ENCODE measurements at regions not wholly inside any gene's neighbourhood (a gene's known extent, or its start where the extent isn't known, plus 50 kb on each side); places are given as distances from the start of the nearest gene placed in this dataset.

GRCh38 chr1:29811727-29812407 is 575.5 kb downstream of the PTPRU start:
- Histone ChIP-seq H4K20me1 (ENCODE audit: insufficient read depth, low read length) (no peaks in the 10 kb centered on the region), H3K27ac (ENCODE audit: extremely low read length, insufficient read depth, low read length) (no peak overlapping the region), H3K79me2 (ENCODE audit: insufficient read depth, low read length) (no peaks in the 10 kb centered on the region), H3K36me3 (replicated peaks in 1 of 2; ENCODE audit: control insufficient read depth in 1 of 2, insufficient read depth in 2 of 2, low read length in 2 of 2) (no peaks in the 10 kb centered on the region), H3K9ac (ENCODE audit: insufficient read depth, low read depth, low read length) (no peak overlapping the region), H3K27me3 (ENCODE audit: control insufficient read depth in 1 of 2, insufficient read depth in 2 of 2, low read length in 2 of 2) (peaks cover 0 to 12% of the 10 kb centered on the region in 2 experiments; a peak in 2 of 5 replicates), H3K4me1 (ENCODE audit: insufficient read depth, low read length) (no peaks in the 10 kb centered on the region), H3K4me2 (ENCODE audit: low read depth, low read length) (no peak overlapping the region), H3K9me3 (ENCODE audit: low read length) (no peaks in the 10 kb centered on the region), H2AFZ (ENCODE audit: low read length) (no peak overlapping the region), H3K4me3 (replicated peaks in 1 of 3; ENCODE audit: insufficient read depth in 1 of 3, low read depth in 2 of 3, low read length in 3 of 3) (no peak overlapping the region)
- ChIA-PET CTCF (ENCODE audit: low intra/inter-chr PET ratio, low total read pairs) (no interaction called here), POLR2A (no interaction called here)
- in situ Hi-C loops (cut with HindIII; ENCODE audit: extremely low pct_ligation_motif_present, low pct_unique_long_range_greater_than_20kb) (no loop called here), intact Hi-C loops (cut with micrococcal nuclease; ENCODE audit: unreplicated experiment) (no loop called here)
- ATAC-seq (no peak), DNase-seq (ENCODE audit: low spot score) (no peak), FAIRE-seq (no peak)
- WGBS (ENCODE audit: low lambda C conversion rate) = 51% methylated on average over 6 of the region's 10 CpGs
- no TSS peak for BruUV-seq (replicated peaks)
- no peak for TF ChIP-seq MBNL3 (CRISPR knock-in tag; conservative IDR thresholded peaks at IDR 0.05)
- no peak for TF ChIP-seq ZNF136 (CRISPR knock-in tag; IDR thresholded peaks at IDR 0.05; ENCODE audit: low read depth)
- TF ChIP-seq HINFP (CRISPR knock-in tag; IDR thresholded peaks at IDR 0.05; ENCODE audit: low read depth) = no peak
- TF ChIP-seq NCOA5 (CRISPR knock-in tag; IDR thresholded peaks at IDR 0.05) = no peak
- no peak for TF ChIP-seq ZNF619 (CRISPR knock-in tag; IDR thresholded peaks at IDR 0.05)
- no peak for TF ChIP-seq SAP130 (CRISPR knock-in tag; IDR thresholded peaks at IDR 0.05; ENCODE audit: low read depth)
- no peak for TF ChIP-seq SNAPC5 (CRISPR knock-in tag; IDR thresholded peaks at IDR 0.05; ENCODE audit: borderline replicate concordance)
- no peak for TF ChIP-seq POGK (CRISPR knock-in tag; conservative IDR thresholded peaks at IDR 0.05)
- no peak for TF ChIP-seq RBM39 (IDR thresholded peaks at IDR 0.05; ENCODE audit: low read depth, low read length, poor library complexity, severe bottlenecking)
- no peak for TF ChIP-seq ZNF747 (CRISPR knock-in tag; IDR thresholded peaks at IDR 0.05; ENCODE audit: borderline replicate concordance)
- TF ChIP-seq E2F1 (CRISPR knock-in tag; IDR thresholded peaks at IDR 0.05) = no peak
- no peak for TF ChIP-seq KMT2A (CRISPR knock-in tag; IDR thresholded peaks at IDR 0.05)
- TF ChIP-seq ZNF569 (CRISPR knock-in tag; IDR thresholded peaks at IDR 0.05; ENCODE audit: borderline replicate concordance) = no peak
- no peak for TF ChIP-seq ATM (IDR thresholded peaks at IDR 0.05; ENCODE audit: borderline replicate concordance)
- no peak for TF ChIP-seq FOXM1 (CRISPR knock-in tag; IDR thresholded peaks at IDR 0.05)
- no peak for TF ChIP-seq ZNF530 (CRISPR knock-in tag; IDR thresholded peaks at IDR 0.05; ENCODE audit: low read depth)
- TF ChIP-seq FOSL1 (CRISPR knock-in tag; IDR thresholded peaks at IDR 0.05; ENCODE audit: borderline replicate concordance) = no peak
